BJ (cell line): ENCODE measurements at regions not wholly inside any gene's neighbourhood (a gene's known extent, or its start where the extent isn't known, plus 50 kb on each side); places are given as distances from the start of the nearest gene placed in this dataset.

Experiments used
- CTCF ChIA-PET: fragments of 350-600 bp; formaldehyde crosslinking; extraction: SDS; loops from one replicate; lab custom pipeline; 2021; ENCODE audit warnings: antibody characterized with exemption, inconsistent platforms; lab: Yijun Ruan, JAX
- POLR2A ChIA-PET: fragments of 300-600 bp; sonication (Branson Sonifier 250); formaldehyde crosslinking; extraction: SDS; loops from one replicate; lab custom pipeline; 2021; ENCODE audit warnings: antibody characterized with exemption; lab: Charles Lee
- DNase-seq: peaks from one replicate; pipeline ENCODE4 v3.0.0-alpha.2; 2011; ENCODE audit warnings: low read depth
- H3K27me3 ChIP-seq: 2 replicates; pipeline ENCODE4 v1.6.0; 2011; ENCODE audit warnings: low read length; ENCODE audit not compliant: control insufficient read depth, insufficient read depth
- H3K36me3 ChIP-seq: 2 replicates; pipeline ENCODE4 v1.5.1; 2011; ENCODE audit warnings: low read length; ENCODE audit not compliant: control insufficient read depth, insufficient read depth
- H3K4me3 ChIP-seq: 2 replicates; pipeline ENCODE4 v1.5.1; 2011; ENCODE audit warnings: low read depth, mild to moderate bottlenecking, control low read depth, low read length
- CTCF ChIP-seq: IDR thresholded peaks from 2 replicates; pipeline ENCODE4 v1.5.1; 2011; ENCODE audit warnings: low read depth, mild to moderate bottlenecking, control low read depth, inconsistent platforms, low read length, moderate library complexity; ENCODE audit not compliant: insufficient read depth

DNA sequence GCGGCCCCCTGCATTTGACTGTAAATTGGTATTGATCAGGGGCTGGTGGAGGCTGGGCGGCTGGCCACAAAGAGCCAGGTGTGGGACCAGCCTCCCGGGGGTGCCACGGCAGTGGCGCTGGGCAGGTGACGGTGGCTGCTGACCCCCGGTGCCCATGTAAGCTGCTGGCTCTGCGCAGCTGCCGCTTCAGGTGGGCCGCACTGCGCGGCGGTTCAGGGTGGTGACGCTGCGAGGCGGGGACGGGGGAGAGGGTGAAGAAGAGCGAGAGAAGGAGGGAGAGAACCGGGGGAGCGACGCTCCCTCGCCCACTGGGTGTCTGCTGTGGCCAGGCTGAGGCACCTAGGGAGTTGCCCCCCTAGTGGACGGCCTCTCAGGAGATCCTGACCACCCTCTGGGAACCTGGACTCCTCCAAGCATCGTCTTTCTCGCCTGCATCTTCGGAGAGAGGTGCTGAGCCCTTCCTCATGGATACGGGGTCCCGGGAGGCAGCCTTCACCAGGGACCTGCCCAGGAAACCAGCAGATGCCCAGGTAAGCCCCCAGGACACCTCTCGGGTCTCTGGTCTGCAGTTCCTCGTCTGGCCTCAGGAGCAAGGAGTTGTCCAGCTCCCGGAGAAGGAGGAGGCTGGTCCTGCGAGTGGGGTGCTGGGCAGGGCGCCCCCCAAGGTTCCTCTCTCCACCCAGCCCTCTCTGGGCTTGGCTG, 77.5 kb upstream of the GATA5 start:
- TF ChIP-seq CTCF: no peak
- Histone ChIP-seq H3K4me3 (no peak overlapping the region), H3K27me3 (peaks cover 36% of the 10 kb centered on the region), H3K36me3 (no peaks in the 10 kb centered on the region)
- POLR2A ChIA-PET: no interaction called here
- no peak for DNase-seq
- CTCF ChIA-PET: interaction anchor here (1.5 kb wide), 1 partner anchor 9 kb away, joined by 5 read pairs; no protein-coding TSS in a partner anchor

DNA sequence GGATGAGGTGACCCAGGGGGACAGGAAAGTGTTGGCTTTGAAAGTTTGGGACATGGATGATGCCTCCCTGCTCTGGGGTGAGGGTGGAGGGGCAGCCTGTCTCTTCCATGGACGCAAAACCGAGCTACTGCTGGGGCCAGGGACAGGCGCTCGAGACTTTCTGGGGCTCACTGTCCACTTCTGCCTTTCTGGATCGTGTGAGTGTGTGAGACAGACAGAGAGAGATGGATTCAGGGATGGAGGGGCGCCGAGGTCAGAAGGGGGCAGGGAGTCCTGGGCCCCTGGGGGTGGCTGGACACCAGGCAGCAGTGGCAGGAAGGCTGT, 78.0 kb upstream of the GATA5 start:
- Histone ChIP-seq H3K27me3 (peaks cover 36% of the 10 kb centered on the region), H3K4me3 (no peak overlapping the region), H3K36me3 (no peaks in the 10 kb centered on the region)
- no peak for TF ChIP-seq CTCF
- CTCF ChIA-PET: interaction anchor here (1.0 to 1.5 kb wide), 2 partner anchors 10 to 35 kb away, joined by 3 to 5 read pairs; no protein-coding TSS in a partner anchor
- POLR2A ChIA-PET: no interaction called here
- DNase-seq: no peak

GRCh38 chr20:62554214-62554897, 78.6 kb upstream of the GATA5 start:
- H3K36me3 ChIP-seq: no peaks in the 10 kb centered on the region
- CTCF ChIA-PET: interaction anchor here (1.0 to 1.5 kb wide), 2 partner anchors 10 to 35 kb away, joined by 3 to 5 read pairs; no protein-coding TSS in a partner anchor
- POLR2A ChIA-PET: no interaction called here
- H3K27me3 ChIP-seq: peaks cover 39% of the 10 kb centered on the region
- no peak for TF ChIP-seq CTCF
- no peak overlapping the region for H3K4me3 ChIP-seq
- no peak for DNase-seq

GRCh38 chr20:62554898-62555641, 79.3 kb upstream of the GATA5 start:
- Histone ChIP-seq H3K36me3 (no peaks in the 10 kb centered on the region), H3K4me3 (no peak overlapping the region), H3K27me3 (peaks cover 36% of the 10 kb centered on the region)
- no peak for TF ChIP-seq CTCF
- POLR2A ChIA-PET: no interaction called here
- CTCF ChIA-PET: interaction anchor here (1.0 kb wide), 1 partner anchor 34 kb away, joined by 3 read pairs; no protein-coding TSS in a partner anchor
- no peak for DNase-seq
